D721Med (cell line): ENCODE measurements at regions not wholly inside any gene's neighbourhood (a gene's known extent, or its start where the extent isn't known, plus 50 kb on each side); places are given as distances from the start of the nearest gene placed in this dataset.

Experiments
- DNase-seq: peaks from one replicate; pipeline ENCODE4 v3.0.0; 2011; ENCODE audit warnings: low spot score; ENCODE audit not compliant: insufficient read length
- FAIRE-seq: peaks from 2 replicates; lab custom pipeline; 2011; peaks lifted over from hg19 to GRCh38; lab: Jason Lieb, UNC
- CTCF ChIP-seq: IDR thresholded peaks from 2 replicates; pipeline ENCODE4 v1.5.1; 2012; ENCODE audit warnings: mild to moderate bottlenecking, control low read depth; ENCODE audit not compliant: insufficient read depth; ENCODE audit errors: missing control alignments

DNA sequence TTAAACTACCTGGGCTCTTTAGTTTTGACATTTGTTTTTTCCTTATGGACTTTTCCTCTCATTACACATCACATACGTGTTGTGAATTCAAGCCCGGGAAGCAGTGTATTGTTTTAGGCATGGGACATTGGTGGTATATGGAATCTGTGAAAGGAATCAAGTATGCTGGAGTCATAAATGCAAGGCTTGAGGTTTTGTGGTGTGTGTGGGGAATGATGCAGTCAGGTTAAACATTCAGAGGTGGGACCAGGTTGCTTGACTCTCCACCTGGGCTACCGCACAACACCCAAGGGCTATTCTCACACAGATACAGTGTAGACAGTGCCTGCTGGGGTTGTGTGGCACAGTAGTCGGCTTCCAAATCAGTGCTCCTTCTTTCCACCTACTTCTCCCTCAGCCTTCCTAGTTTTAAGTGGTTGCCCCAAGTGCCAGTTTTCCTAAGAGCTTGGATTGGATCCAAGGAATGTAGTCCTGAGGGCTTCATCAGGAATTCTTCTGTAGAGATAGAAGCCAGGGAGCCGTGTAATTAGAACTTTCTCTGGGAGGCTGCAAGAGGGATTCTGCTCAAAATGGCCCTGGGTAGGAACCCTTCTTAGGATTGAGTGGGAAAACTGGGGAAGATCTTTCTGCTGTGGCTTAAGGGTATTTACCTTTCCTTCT is 243.7 kb downstream of the C12orf75 start:
- no peak for FAIRE-seq
- DNase-seq = no peak
- no peak for TF ChIP-seq CTCF

DNA sequence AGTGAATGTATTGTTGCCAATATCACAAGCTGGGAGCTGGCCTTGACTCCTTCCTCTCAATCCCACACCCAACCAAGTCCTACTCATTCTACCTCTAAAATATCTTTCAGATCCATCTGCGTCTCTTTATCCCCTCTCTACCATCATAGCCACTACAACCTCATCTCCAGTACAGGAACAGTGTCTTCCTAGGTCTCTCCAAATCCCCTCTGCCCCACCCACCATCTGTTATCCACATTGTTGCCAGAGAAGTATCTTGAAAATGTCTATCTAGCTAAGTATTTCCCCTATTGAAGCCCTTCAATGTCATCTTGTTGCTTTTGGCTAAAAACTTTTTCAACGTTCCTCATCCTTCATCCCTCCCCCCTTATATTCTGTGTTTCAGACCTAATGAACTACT is 244.7 kb downstream of the C12orf75 start:
- FAIRE-seq (no peak), DNase-seq (no peak)
- no peak for TF ChIP-seq CTCF

DNA sequence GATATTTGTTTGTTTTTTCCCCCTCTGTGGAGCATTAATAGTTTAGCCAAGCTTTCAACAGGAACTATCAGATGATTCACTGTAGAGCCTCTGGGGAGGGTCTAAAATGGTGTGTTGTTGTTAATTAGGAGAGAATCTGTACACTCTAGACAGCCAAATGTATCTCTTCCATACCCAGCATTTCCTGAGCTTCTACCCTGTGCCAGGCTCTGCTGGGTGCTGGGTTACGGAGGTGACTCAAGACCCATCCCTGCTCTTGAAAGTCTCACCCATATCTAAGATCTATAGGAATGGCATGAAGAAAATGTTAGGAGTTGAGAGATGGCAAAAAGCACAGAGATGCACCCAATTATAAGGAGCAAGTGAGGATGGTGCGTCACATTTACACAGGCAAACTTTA is 245.8 kb downstream of the C12orf75 start:
- DNase-seq = no peak
- TF ChIP-seq CTCF = no peak
- FAIRE-seq = no peak

- no peak for TF ChIP-seq CTCF
These were observed 250.4 kb downstream of the C12orf75 start for GRCh38 chr12:105580821-105581352.

DNA sequence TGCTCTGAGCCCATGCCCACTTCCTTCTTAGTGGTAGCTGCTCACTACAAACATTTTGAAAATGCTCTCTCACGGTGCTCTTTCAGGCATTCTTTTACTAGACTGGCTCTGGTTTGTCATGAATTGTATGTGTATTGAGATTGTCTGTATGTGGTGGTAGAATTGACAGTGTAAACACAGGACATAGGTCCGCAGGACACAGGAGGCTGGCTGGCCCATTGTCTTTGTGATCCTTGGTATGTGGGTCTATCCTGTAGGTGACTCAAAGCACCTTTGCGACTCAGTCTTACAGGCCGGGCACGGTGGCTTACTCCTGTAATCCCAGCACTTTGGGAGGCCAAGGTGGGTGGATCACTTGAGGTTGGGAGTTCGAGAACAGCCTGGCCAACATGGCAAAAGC is 250.9 kb downstream of the C12orf75 start:
- TF ChIP-seq CTCF = no peak

More at GRCh38 chr12:105580821-105581352, 250.4 kb downstream of the C12orf75 start:
- DNase-seq (no peak), FAIRE-seq (no peak)

GRCh38 chr12:105585107-105585506 is 254.6 kb downstream of the C12orf75 start:
- no peak for FAIRE-seq
- TF ChIP-seq CTCF = no peak
- no peak for DNase-seq

More for the DNA sequence above, 250.9 kb downstream of the C12orf75 start:
- FAIRE-seq (no peak), DNase-seq (no peak)

DNA sequence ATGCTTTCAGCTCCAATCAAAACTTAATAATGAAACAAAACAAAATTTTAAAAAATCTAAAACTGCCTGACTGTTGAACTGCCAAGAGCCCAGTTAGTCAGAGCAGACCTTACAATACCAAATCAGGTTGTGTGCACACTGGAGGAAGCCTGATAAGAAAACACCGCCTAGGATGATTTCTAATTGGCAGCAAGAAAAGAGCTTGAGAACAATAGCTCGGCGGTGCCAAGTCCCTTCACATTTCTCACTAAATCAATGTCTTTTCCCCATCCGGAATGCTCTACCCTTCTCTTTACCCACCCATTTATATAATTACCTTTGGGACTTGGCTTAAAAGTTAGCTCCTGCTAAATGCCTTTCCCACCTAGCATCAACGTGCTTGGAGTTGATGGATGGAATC is 256.7 kb downstream of the C12orf75 start:
- DNase-seq (no peak), FAIRE-seq (no peak)
- no peak for TF ChIP-seq CTCF
